ENCODE measurements at regions not wholly inside any gene's neighbourhood (a gene's known extent, or its start where the extent isn't known, plus 50 kb on each side); places are given as distances from the start of the nearest gene placed in this dataset.

DNA sequence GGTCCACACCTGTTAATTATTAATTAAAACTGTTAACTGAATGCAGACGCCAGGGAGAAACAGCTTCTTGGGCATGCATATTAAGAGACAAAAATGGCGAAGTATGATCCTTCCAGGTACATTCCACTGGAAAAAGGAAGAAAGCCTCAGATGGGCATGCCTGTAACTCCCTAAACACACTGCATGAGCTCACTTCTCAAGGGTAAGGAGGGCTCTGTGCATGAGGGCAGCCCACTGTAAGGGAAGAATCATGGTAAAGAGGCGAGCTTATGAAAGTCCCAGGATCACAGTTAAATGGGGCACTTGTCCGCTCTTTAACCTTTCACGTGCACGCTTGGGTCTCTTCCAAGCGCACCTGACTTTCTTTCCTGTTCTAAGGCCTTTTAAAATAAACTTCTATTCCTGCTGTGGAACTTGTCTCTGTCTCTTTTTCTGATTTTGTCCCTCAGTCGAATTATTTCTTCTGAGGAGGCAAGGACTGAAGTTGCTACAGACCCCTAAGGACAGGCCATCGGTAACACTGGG is 321.7 kb downstream of the PPP1R2C start:
- RAD21 ChIA-PET (ENCODE audit: low non-redundant PET in 1 of 2, low total read pairs in 2 of 2, uncharacterized antibody in 2 of 2, unreplicated experiment in 2 of 2): no interaction called here

More for the DNA sequence above, 321.7 kb downstream of the PPP1R2C start:
- ChIA-PET POLR2A (no interaction called here), CTCF (no interaction called here)
- DNase-seq (ENCODE audit: low read depth, low spot score) (no peak), ATAC-seq (no peak)
- TF ChIP-seq ZFX (IDR thresholded peaks at IDR 0.05): no peak
- TF ChIP-seq EZH2phosphoT487 (IDR thresholded peaks at IDR 0.05; ENCODE audit: borderline replicate concordance): no peak
- TF ChIP-seq SRF (IDR thresholded peaks at IDR 0.05; ENCODE audit: low read depth): no peak
- no peak for TF ChIP-seq POLR2AphosphoS5 (IDR thresholded peaks at IDR 0.05; ENCODE audit: low read depth, low read length)
- no peak for TF ChIP-seq REST (IDR thresholded peaks at IDR 0.05; ENCODE audit: low read depth)
- no peak for TF ChIP-seq ATF3 (IDR thresholded peaks at IDR 0.05)
- no peak for TF ChIP-seq EZH2 (IDR thresholded peaks at IDR 0.05)
- no peak for TF ChIP-seq SP1 (IDR thresholded peaks at IDR 0.05; ENCODE audit: low read depth)
- TF ChIP-seq CTCF (IDR thresholded peaks at IDR 0.05 in 2 of 3, conservative IDR thresholded peaks at IDR 0.05 in 1 of 3; ENCODE audit: borderline replicate concordance in 1 of 3, insufficient read depth in 1 of 3, low read depth in 2 of 3, low read length in 2 of 3): no peak
- no peak for TF ChIP-seq YY1 (IDR thresholded peaks at IDR 0.05; ENCODE audit: extremely low read depth, insufficient replicate concordance, low read depth, low read length)
- no peak for TF ChIP-seq RAD21 (IDR thresholded peaks at IDR 0.05; ENCODE audit: low read depth)
- TF ChIP-seq JUND (IDR thresholded peaks at IDR 0.05): no peak
- Histone ChIP-seq H3K9me2 (ENCODE audit: insufficient read depth) (no peaks in the 10 kb centered on the region), H2AFZ (ENCODE audit: low read depth, low read length, poor library complexity, severe bottlenecking) (no peak overlapping the region), H3K9ac (ENCODE audit: low read length) (no peak overlapping the region), H3K79me2 (ENCODE audit: insufficient read depth, low read length) (no peaks in the 10 kb centered on the region), H3K27ac (ENCODE audit: low read depth, low read length) (no peak overlapping the region), H3K36me3 (ENCODE audit: control insufficient read depth in 1 of 2, insufficient read depth in 2 of 2, low read length in 2 of 2) (no peaks in the 10 kb centered on the region), H3K4me3 (replicated peaks in 1 of 2; ENCODE audit: low read depth in 1 of 2, low read length in 2 of 2) (no peak overlapping the region), H3K9me3 (ENCODE audit: control insufficient read depth in 1 of 2, insufficient read depth in 1 of 2, low read depth in 1 of 2, low read length in 2 of 2) (no peaks in the 10 kb centered on the region), H3K4me2 (ENCODE audit: low read length) (no peak overlapping the region), H3K27me3 (ENCODE audit: insufficient read depth, low read length) (no peaks in the 10 kb centered on the region), H4K20me1 (ENCODE audit: insufficient read depth) (no peaks in the 10 kb centered on the region), H3K4me1 (ENCODE audit: control insufficient read depth in 1 of 2, insufficient read depth in 2 of 2, low read length in 2 of 2) (no peaks in the 10 kb centered on the region)
- no TSS peak for BruUV-seq (replicated peaks)
- intact Hi-C loops (cut with micrococcal nuclease): no loop called here
